Neuronal stem cell (in vitro differentiated cells): ENCODE measurements at regions not wholly inside any gene's neighbourhood (a gene's known extent, or its start where the extent isn't known, plus 50 kb on each side); places are given as distances from the start of the nearest gene placed in this dataset.
"Not testable (repeated sequence)": the region's sequence is repeated elsewhere in the genome, so short reads cannot be mapped to it uniquely, and the experiment has no call there.

Source experiments
- DNase-seq: peaks from one replicate; pipeline ENCODE4 v3.0.0-alpha.2; 2013; ENCODE audit warnings: low spot score
- H2AFZ ChIP-seq: one replicate; pipeline ENCODE4 v1.6.1; 2013; ENCODE audit warnings: mild to moderate bottlenecking, low read length, inconsistent platforms
- H2AK5ac ChIP-seq: 2 replicates; pipeline ENCODE4 v1.6.1; 2013; ENCODE audit warnings: low read depth, mild to moderate bottlenecking, inconsistent platforms, low read length, moderate library complexity, mixed read lengths
- H2BK120ac ChIP-seq: 2 replicates; pipeline ENCODE4 v1.6.1; 2013; ENCODE audit warnings: low read depth, mild to moderate bottlenecking, inconsistent platforms, low read length, moderate library complexity, mixed read lengths
- H2BK12ac ChIP-seq: one replicate; pipeline ENCODE4 v1.6.1; 2013; ENCODE audit warnings: low read length, inconsistent platforms
- H2BK15ac ChIP-seq: 2 replicates; pipeline ENCODE4 v1.6.1; 2013; ENCODE audit warnings: mild to moderate bottlenecking, low read length, inconsistent platforms, mixed read lengths
- H2BK5ac ChIP-seq: one replicate; pipeline ENCODE4 v1.6.1; 2013; ENCODE audit warnings: inconsistent platforms, mild to moderate bottlenecking, low read length, moderate library complexity
- H3K14ac ChIP-seq: one replicate; pipeline ENCODE4 v1.6.1; 2013; ENCODE audit warnings: low read length, inconsistent platforms
- H3K18ac ChIP-seq: 2 replicates; pipeline ENCODE4 v1.6.1; 2013; ENCODE audit warnings: low read length, inconsistent platforms
- H3K23ac ChIP-seq: 2 replicates; pipeline ENCODE4 v1.6.1; 2013; ENCODE audit warnings: low read depth, mild to moderate bottlenecking, mixed read lengths, low read length, inconsistent platforms; ENCODE audit not compliant: poor library complexity
- H3K27ac ChIP-seq: replicated peaks from 3 replicates; pipeline ENCODE4 v1.5.1; 2013; ENCODE audit warnings: low read length, inconsistent platforms
- H3K27me3 ChIP-seq, 3 experiments: 2 replicates each; pipeline ENCODE4 v1.6.1; 2013; ENCODE audit warnings: low read length in 3 of 3, mild to moderate bottlenecking in 2 of 3, inconsistent platforms in 1 of 3, low read depth in 1 of 3, mixed read lengths in 1 of 3, moderate library complexity in 1 of 3; ENCODE audit not compliant: control insufficient read depth in 3 of 3, insufficient read depth in 3 of 3
- H3K36me3 ChIP-seq, 2 donors: replicated peaks in 1 of 2; 2 replicates each; pipeline ENCODE4 v1.6.1; 2013; ENCODE audit warnings: low read length in 2 of 2; ENCODE audit not compliant: control insufficient read depth in 2 of 2, insufficient read depth in 2 of 2
- H3K4ac ChIP-seq: 2 replicates; pipeline ENCODE4 v1.6.1; 2013; ENCODE audit warnings: inconsistent platforms, mild to moderate bottlenecking, low read length, moderate library complexity
- H3K4me1 ChIP-seq, 2 donors: 1 replicate in 1 of 2; 2 replicates in 1 of 2; pipeline ENCODE4 v1.6.1; 2013; ENCODE audit warnings: low read length in 2 of 2, low read depth in 1 of 2; ENCODE audit not compliant: control insufficient read depth in 2 of 2, insufficient read depth in 1 of 2
- H3K4me2 ChIP-seq: one replicate; pipeline ENCODE4 v1.6.1; 2013; ENCODE audit warnings: mild to moderate bottlenecking, low read length, inconsistent platforms; ENCODE audit not compliant: insufficient read depth, poor library complexity, severe bottlenecking
- H3K4me3 ChIP-seq, 2 donors: 2 replicates each; pipeline ENCODE4 v1.5.1; 2013; ENCODE audit warnings: low read length in 2 of 2, mild to moderate bottlenecking in 2 of 2, inconsistent platforms in 1 of 2, moderate library complexity in 1 of 2
- H3K79me1 ChIP-seq: one replicate; pipeline ENCODE4 v1.6.1; 2013; ENCODE audit warnings: low read depth, mild to moderate bottlenecking, inconsistent platforms, low read length, moderate library complexity
- H3K9ac ChIP-seq: one replicate; pipeline ENCODE4 v1.6.1; 2013; ENCODE audit warnings: mild to moderate bottlenecking, low read depth, low read length, inconsistent platforms; ENCODE audit not compliant: poor library complexity
- H3K9me3 ChIP-seq, 2 donors: replicated peaks in 1 of 2; 2 replicates each; pipeline versions ENCODE3 to v1.6.1; 2013; ENCODE audit warnings: low read length in 2 of 2, mild to moderate bottlenecking in 2 of 2, inconsistent platforms in 1 of 2, low read depth in 1 of 2, mixed read lengths in 1 of 2, moderate library complexity in 1 of 2; ENCODE audit not compliant: control insufficient read depth in 2 of 2, insufficient read depth in 1 of 2
- H4K8ac ChIP-seq: one replicate; pipeline ENCODE4 v1.6.1; 2013; ENCODE audit warnings: low read depth, mild to moderate bottlenecking, inconsistent platforms, low read length, moderate library complexity
- H4K91ac ChIP-seq: one replicate; pipeline ENCODE4 v1.6.1; 2013; ENCODE audit warnings: low read length, low read depth, mild to moderate bottlenecking, inconsistent platforms; ENCODE audit not compliant: poor library complexity
- WGBS, 2 donors: extraction: QIAGEN DNeasy Blood & Tissue Kit; methylation state at CpG; one replicate each; pipeline ENCODE4 v1.1.7; 2013; ENCODE audit warnings: missing lambda C conversion rate in 2 of 2, mixed read lengths in 1 of 2; ENCODE audit not compliant: insufficient read length in 2 of 2, insufficient replicate concordance in 1 of 2; ENCODE audit errors: extremely low coverage in 2 of 2; 5-methylcytosine and 5-hydroxymethylcytosine counted together

DNA sequence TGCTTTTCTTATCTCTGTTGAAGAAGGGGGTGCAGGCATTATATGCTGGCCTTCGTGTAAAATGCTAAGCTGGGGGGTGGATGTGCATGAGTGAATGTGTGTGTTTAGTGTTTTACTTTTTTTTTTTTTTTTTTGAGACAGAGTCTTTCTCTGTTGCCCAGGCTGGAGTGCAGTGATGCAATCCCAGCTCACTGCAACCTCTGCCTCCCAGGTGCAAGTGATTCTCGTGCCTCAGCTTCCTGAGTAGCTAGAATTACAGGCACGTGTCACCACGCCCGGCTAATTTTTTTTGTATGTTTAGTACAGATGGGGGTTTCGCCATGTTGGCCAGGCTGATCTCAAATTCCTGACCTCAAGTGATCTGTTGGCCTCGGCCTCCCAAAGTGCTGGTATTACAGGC, 55.8 kb upstream of the SCAF4 start:
- not testable (repeated sequence) for H3K4me1 ChIP-seq, H2BK120ac ChIP-seq, H2AK5ac ChIP-seq, H2BK15ac ChIP-seq, H3K14ac ChIP-seq, H3K18ac ChIP-seq, H3K9me3 ChIP-seq, H3K23ac ChIP-seq, H3K27ac ChIP-seq, H4K8ac ChIP-seq, H2BK5ac ChIP-seq, H2AFZ ChIP-seq, H3K27me3 ChIP-seq, H2BK12ac ChIP-seq, H3K9ac ChIP-seq, H3K36me3 ChIP-seq, H4K91ac ChIP-seq, H3K79me1 ChIP-seq, H3K4me3 ChIP-seq, H3K4ac ChIP-seq, DNase-seq, H3K4me2 ChIP-seq
- no CpG with 5 or more reads among the region's 7 CpGs for WGBS, 2 donors

GRCh38 chr21:31786164-31786920, 54.4 kb upstream of the SCAF4 start:
- Histone ChIP-seq H4K8ac (no peak overlapping the region), H3K14ac (no peak overlapping the region), H3K36me3 (no peaks in the 10 kb centered on the region), H3K18ac (no peak overlapping the region), H3K79me1 (no peaks in the 10 kb centered on the region), H3K4ac (no peak overlapping the region), H3K27me3 (no peaks in the 10 kb centered on the region), H2BK5ac (no peak overlapping the region), H3K4me3 (no peak overlapping the region), H4K91ac (no peak overlapping the region), H2BK15ac (no peak overlapping the region), H3K9me3 (peaks cover 0 to 3% of the 10 kb centered on the region in 2 donors), H2BK120ac (no peak overlapping the region), H3K9ac (no peak overlapping the region), H2AK5ac (no peak overlapping the region), H2BK12ac (no peak overlapping the region), H3K4me2 (no peak overlapping the region), H3K27ac (no peak overlapping the region), H3K4me1 (no peaks in the 10 kb centered on the region), H3K23ac (no peak overlapping the region), H2AFZ (no peak overlapping the region)
- DNase-seq: no peak
- no CpG with 5 or more reads among the region's 4 CpGs for WGBS, 2 donors

DNA sequence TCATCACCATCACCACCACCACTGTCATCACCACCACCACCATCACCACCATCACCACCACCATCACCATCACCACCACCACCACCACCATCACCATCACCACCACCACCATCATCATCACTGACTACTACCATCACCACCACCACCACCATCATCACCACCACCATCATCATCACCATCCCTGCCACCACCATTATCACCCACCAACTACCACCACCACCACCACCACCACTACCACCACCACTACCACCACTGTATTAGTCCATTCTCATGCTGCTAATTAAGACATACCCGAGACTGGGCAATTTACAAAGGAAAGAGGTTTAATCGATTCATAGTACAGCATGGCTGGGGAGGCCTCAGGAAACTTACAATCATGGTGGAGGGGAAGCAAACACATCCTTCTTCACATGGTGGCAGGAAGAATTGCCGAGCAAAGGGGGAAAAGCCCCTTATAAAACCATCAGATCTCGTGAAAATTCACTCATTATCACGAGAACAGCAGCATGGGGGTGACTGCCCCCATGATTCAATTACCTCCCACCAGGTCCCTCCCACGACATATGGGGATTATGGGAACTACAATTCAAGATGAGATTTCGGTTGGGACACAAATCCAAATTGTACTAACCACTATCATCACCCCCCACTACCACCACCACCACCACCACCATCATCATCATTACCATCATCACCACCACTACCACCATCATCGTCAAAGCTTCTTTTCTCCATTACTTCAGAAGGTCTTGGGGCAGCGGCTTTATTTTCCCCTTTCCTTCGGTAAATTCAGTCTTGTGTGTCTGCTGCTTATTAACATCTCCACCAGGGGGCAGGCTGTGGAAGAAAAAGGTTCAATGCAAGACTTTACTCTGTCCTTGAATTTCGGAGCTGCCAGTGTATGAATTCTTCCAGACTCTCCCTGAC, 53.6 kb upstream of the SCAF4 start:
- H2BK12ac ChIP-seq, H2AFZ ChIP-seq, H2BK120ac ChIP-seq, H4K8ac ChIP-seq, H3K4ac ChIP-seq, H3K23ac ChIP-seq, H2BK5ac ChIP-seq, H3K9me3 ChIP-seq, H3K4me2 ChIP-seq, H3K4me1 ChIP-seq, H3K4me3 ChIP-seq, H3K79me1 ChIP-seq, H2AK5ac ChIP-seq, H2BK15ac ChIP-seq, H3K18ac ChIP-seq, H3K36me3 ChIP-seq, H4K91ac ChIP-seq, H3K14ac ChIP-seq, H3K27me3 ChIP-seq, H3K27ac ChIP-seq: not testable (repeated sequence)
- no CpG with 5 or more reads among the region's 11 CpGs for WGBS, 2 donors
- peak overlapping the region; percentile 18 for H3K9ac ChIP-seq
- DNase-seq: peak; percentile 66

GRCh38 chr21:31781737-31782136, 49.8 kb upstream of the SCAF4 start:
- H3K27me3 ChIP-seq: peaks cover 0 to 4% (median 0%) of the 10 kb centered on the region in 3 experiments
- H3K4me1 ChIP-seq: no peaks in the 10 kb centered on the region
- no peaks in the 10 kb centered on the region for H3K79me1 ChIP-seq
- H2AFZ ChIP-seq: no peak overlapping the region
- no peak overlapping the region for H4K8ac ChIP-seq
- H3K18ac ChIP-seq: no peak overlapping the region
- H3K9ac ChIP-seq: no peak overlapping the region
- no peak overlapping the region for H2BK15ac ChIP-seq
- no peak overlapping the region for H3K4me3 ChIP-seq
- no peak overlapping the region for H3K4me2 ChIP-seq
- H2AK5ac ChIP-seq: no peak overlapping the region
- H3K4ac ChIP-seq: no peak overlapping the region
- DNase-seq: no peak
- no peak overlapping the region for H2BK12ac ChIP-seq
- no peak overlapping the region for H4K91ac ChIP-seq
- H3K14ac ChIP-seq: no peak overlapping the region
- H2BK5ac ChIP-seq: no peak overlapping the region
- H3K27ac ChIP-seq: no peak overlapping the region
- no peaks in the 10 kb centered on the region for H3K36me3 ChIP-seq
- WGBS, 2 donors: no CpG with 5 or more reads among the region's 3 CpGs
- H2BK120ac ChIP-seq: no peak overlapping the region
- H3K9me3 ChIP-seq: no peaks in the 10 kb centered on the region
- no peak overlapping the region for H3K23ac ChIP-seq
